ENCODE measurements at regions not wholly inside any gene's neighbourhood (a gene's known extent, or its start where the extent isn't known, plus 50 kb on each side); places are given as distances from the start of the nearest gene placed in this dataset.

- DNase-seq (ENCODE audit: extremely low spot score), result no peak
Measured at GRCh38 chr6:134758621-134759020, 191.3 kb downstream of the ALDH8A1 start.

GRCh38 chr6:134757911-134758361 lies 192.0 kb downstream of the ALDH8A1 start:
- Histone ChIP-seq H3K27me3 (no peaks in the 10 kb centered on the region), H3K36me3 (no peaks in the 10 kb centered on the region), H3K9me3 (no peaks in the 10 kb centered on the region), H3K4me1 (no peaks in the 10 kb centered on the region), H3K27ac (replicated peaks in 1 of 4) (no peak overlapping the region), H3K4me3 (no peak overlapping the region)
- 100% methylated on average over 1 of the region's 1 CpG for WGBS
- intact Hi-C loops (cut with DNase I), result no loop called here
- no peak for DNase-seq (ENCODE audit: extremely low spot score)
- TF ChIP-seq POLR2A (IDR thresholded peaks at IDR 0.05; ENCODE audit: low read depth), result no peak

More at GRCh38 chr6:134758621-134759020, 191.3 kb downstream of the ALDH8A1 start:
- Histone ChIP-seq H3K4me3 (no peak overlapping the region), H3K27ac (replicated peaks in 1 of 4) (no peak overlapping the region), H3K36me3 (no peaks in the 10 kb centered on the region), H3K4me1 (no peaks in the 10 kb centered on the region), H3K9me3 (no peaks in the 10 kb centered on the region), H3K27me3 (no peaks in the 10 kb centered on the region)
- TF ChIP-seq EP300 (IDR thresholded peaks at IDR 0.05), result no peak
- TF ChIP-seq POLR2A (IDR thresholded peaks at IDR 0.05; ENCODE audit: low read depth), result no peak
- no peak for TF ChIP-seq POLR2AphosphoS5 (IDR thresholded peaks at IDR 0.05)
- TF ChIP-seq CTCF (IDR thresholded peaks at IDR 0.05), result no peak
- 84% methylated on average over 4 of the region's 4 CpGs for WGBS
- intact Hi-C loops (cut with DNase I), result no loop called here

- no peaks in the 10 kb centered on the region for H3K27me3 ChIP-seq
- no peak overlapping the region for H3K27ac ChIP-seq (replicated peaks in 1 of 4)
- intact Hi-C loops (cut with DNase I), result no loop called here
- H3K9me3 ChIP-seq, result no peaks in the 10 kb centered on the region
- no peaks in the 10 kb centered on the region for H3K4me1 ChIP-seq
- no peak overlapping the region for H3K4me3 ChIP-seq
- H3K36me3 ChIP-seq, result no peaks in the 10 kb centered on the region
- 95% methylated on average over 2 of the region's 2 CpGs for WGBS
- no peak for DNase-seq (ENCODE audit: extremely low spot score)
- TF ChIP-seq CTCF (IDR thresholded peaks at IDR 0.05) (no peak), POLR2AphosphoS5 (IDR thresholded peaks at IDR 0.05) (no peak), EP300 (IDR thresholded peaks at IDR 0.05) (no peak), POLR2A (IDR thresholded peaks at IDR 0.05; ENCODE audit: low read depth) (no peak)
Measured at GRCh38 chr6:134756374-134757025, 193.4 kb downstream of the ALDH8A1 start.

GRCh38 chr6:134754013-134754690 lies 195.7 kb downstream of the ALDH8A1 start:
- H3K27me3 ChIP-seq, result no peaks in the 10 kb centered on the region
- 77% methylated on average over 4 of the region's 4 CpGs for WGBS
- H3K9me3 ChIP-seq, result no peaks in the 10 kb centered on the region
- H3K27ac ChIP-seq (replicated peaks in 1 of 4), result no peak overlapping the region
- H3K36me3 ChIP-seq, result no peaks in the 10 kb centered on the region
- intact Hi-C loops (cut with DNase I), result no loop called here
- DNase-seq (ENCODE audit: extremely low spot score), result no peak
- H3K4me3 ChIP-seq, result no peak overlapping the region
- TF ChIP-seq CTCF (IDR thresholded peaks at IDR 0.05), result no peak
- TF ChIP-seq POLR2A (IDR thresholded peaks at IDR 0.05; ENCODE audit: low read depth), result no peak
- no peak for TF ChIP-seq EP300 (IDR thresholded peaks at IDR 0.05)
- TF ChIP-seq POLR2AphosphoS5 (IDR thresholded peaks at IDR 0.05), result no peak
- no peaks in the 10 kb centered on the region for H3K4me1 ChIP-seq

- 57% methylated on average over 4 of the region's 4 CpGs for WGBS
- no peaks in the 10 kb centered on the region for H3K4me1 ChIP-seq
- no peaks in the 10 kb centered on the region for H3K9me3 ChIP-seq
- DNase-seq (ENCODE audit: extremely low spot score), result no peak
- TF ChIP-seq POLR2A (IDR thresholded peaks at IDR 0.05; ENCODE audit: low read depth), result no peak
- no peak for TF ChIP-seq EP300 (IDR thresholded peaks at IDR 0.05)
- TF ChIP-seq POLR2AphosphoS5 (IDR thresholded peaks at IDR 0.05), result no peak
- TF ChIP-seq CTCF (IDR thresholded peaks at IDR 0.05), result no peak
- no peak overlapping the region for H3K4me3 ChIP-seq
- H3K36me3 ChIP-seq, result no peaks in the 10 kb centered on the region
- intact Hi-C loops (cut with DNase I), result no loop called here
- no peak overlapping the region for H3K27ac ChIP-seq (replicated peaks in 1 of 4)
- H3K27me3 ChIP-seq, result no peaks in the 10 kb centered on the region
Measured at GRCh38 chr6:134753001-134753400, 196.9 kb downstream of the ALDH8A1 start.

All from esophagus muscularis mucosa (tissue), 4 donors.